ENCODE measurements at regions not wholly inside any gene's neighbourhood (a gene's known extent, or its start where the extent isn't known, plus 50 kb on each side); places are given as distances from the start of the nearest gene placed in this dataset.

DNA sequence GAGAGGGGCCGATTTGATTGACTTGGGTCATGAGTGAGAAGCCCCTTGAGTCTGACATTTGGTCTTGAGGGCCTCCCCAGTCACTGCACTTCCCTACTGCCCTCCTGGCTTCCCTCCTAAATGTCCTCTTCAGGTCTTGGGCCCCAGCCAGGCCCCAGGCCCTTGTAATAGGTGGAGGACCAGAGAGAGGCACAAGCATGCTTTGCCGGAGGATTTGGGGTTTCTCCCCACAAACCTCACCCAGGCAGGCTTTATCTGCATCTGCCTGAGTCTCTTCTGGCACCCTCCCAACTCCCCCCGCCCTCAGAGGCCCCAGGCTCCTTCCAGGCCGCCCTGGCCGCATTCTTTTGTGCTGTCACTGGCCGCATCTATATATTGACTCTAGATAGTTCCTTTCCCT, 270.7 kb downstream of the HAUS1 start:
- H3K27me3 Mint-ChIP-seq (ENCODE audit: insufficient read depth): peaks cover 4% of the 10 kb centered on the region
- no peak overlapping the region for H3K27ac Mint-ChIP-seq
- H3K4me1 Mint-ChIP-seq (ENCODE audit: low read depth): no peaks in the 10 kb centered on the region
- H3K36me3 Mint-ChIP-seq (ENCODE audit: low read depth): no peaks in the 10 kb centered on the region
- DNase-seq (ENCODE audit: low spot score): no peak
- intact Hi-C loops (cut with micrococcal nuclease): no loop called here
- no peaks in the 10 kb centered on the region for H3K9me3 Mint-ChIP-seq
- H3K4me3 Mint-ChIP-seq: no peak overlapping the region

DNA sequence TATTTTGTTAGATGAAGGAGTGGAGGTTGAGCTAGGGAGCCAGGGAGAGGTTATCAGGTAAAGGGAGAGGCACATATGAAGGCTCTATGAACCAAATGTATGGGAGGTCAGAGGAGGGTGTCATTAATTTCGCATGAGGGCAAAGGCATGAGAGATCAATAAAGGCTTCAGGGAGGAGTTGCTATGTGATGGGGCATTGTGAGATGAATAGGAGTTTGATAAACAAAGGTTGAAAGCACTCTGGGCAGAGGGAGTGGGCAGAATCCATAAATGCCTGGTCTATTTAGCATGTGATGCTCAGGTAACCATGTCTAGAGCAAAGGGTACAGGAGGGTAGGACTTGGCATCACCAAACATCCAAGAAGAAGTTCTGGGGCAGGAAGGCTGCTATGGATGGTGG, 273.4 kb downstream of the HAUS1 start:
- intact Hi-C loops (cut with micrococcal nuclease): no loop called here

DNA sequence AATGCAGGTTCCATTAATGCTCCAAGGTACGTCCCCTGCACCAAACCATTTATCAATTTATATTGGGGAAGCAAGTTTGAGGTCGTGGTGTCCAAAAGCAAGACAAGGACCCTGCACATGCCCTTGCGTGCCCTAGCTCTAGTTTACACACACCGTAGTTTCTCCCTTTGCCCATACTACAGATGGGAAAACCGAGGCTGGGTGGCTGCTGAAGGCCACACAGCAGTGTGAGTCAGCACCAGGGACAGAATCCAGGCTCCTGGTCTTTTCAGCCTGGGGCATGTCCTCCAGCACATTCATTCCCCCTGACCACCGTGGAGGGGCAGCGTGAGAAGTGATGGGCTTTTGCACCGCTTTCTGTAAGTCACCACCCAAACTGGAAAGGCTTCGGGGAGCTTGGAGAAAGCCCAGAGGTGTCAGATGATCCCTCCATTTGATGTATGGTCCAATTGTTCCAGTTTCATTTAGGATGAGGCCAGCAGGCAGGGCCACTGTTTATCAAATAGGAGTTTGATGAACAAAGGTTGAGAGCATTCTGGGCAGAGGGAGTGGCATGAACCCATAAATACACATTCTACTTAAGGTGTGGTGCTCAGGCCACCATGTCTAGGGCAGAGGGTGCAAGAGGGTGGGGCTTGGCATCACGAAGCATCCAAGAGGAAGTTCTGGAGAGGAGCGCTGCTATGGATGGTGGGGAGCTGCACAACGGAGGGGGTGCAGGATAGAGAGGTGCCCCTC, 274.1 kb downstream of the HAUS1 start:
- no peak overlapping the region for H3K27ac Mint-ChIP-seq
- no peaks in the 10 kb centered on the region for H3K9me3 Mint-ChIP-seq
- DNase-seq (ENCODE audit: low spot score): no peak
- H3K27me3 Mint-ChIP-seq (ENCODE audit: insufficient read depth): peaks cover 6% of the 10 kb centered on the region
- H3K4me3 Mint-ChIP-seq: no peak overlapping the region
- no peaks in the 10 kb centered on the region for H3K4me1 Mint-ChIP-seq (ENCODE audit: low read depth)
- H3K36me3 Mint-ChIP-seq (ENCODE audit: low read depth): no peaks in the 10 kb centered on the region
- intact Hi-C loops (cut with micrococcal nuclease): no loop called here

More for the DNA sequence above, 273.4 kb downstream of the HAUS1 start:
- Mint-ChIP-seq H3K27ac (no peak overlapping the region), H3K27me3 (ENCODE audit: insufficient read depth) (peaks cover 6% of the 10 kb centered on the region), H3K4me3 (no peak overlapping the region), H3K9me3 (no peaks in the 10 kb centered on the region), H3K4me1 (ENCODE audit: low read depth) (no peaks in the 10 kb centered on the region), H3K36me3 (ENCODE audit: low read depth) (no peaks in the 10 kb centered on the region)
- DNase-seq (ENCODE audit: low spot score): no peak

GRCh38 chr18:46378864-46379207, 274.7 kb downstream of the HAUS1 start:
- Mint-ChIP-seq H3K4me1 (ENCODE audit: low read depth) (no peaks in the 10 kb centered on the region), H3K27me3 (ENCODE audit: insufficient read depth) (peaks cover 6% of the 10 kb centered on the region), H3K36me3 (ENCODE audit: low read depth) (no peaks in the 10 kb centered on the region), H3K4me3 (no peak overlapping the region), H3K27ac (no peak overlapping the region), H3K9me3 (no peaks in the 10 kb centered on the region)
- no peak for DNase-seq (ENCODE audit: low spot score)
- intact Hi-C loops (cut with micrococcal nuclease): no loop called here

GRCh38 chr18:46379323-46379950, 275.3 kb downstream of the HAUS1 start:
- no peak for DNase-seq (ENCODE audit: low spot score)
- no peak overlapping the region for H3K4me3 Mint-ChIP-seq
- H3K36me3 Mint-ChIP-seq (ENCODE audit: low read depth): no peaks in the 10 kb centered on the region
- intact Hi-C loops (cut with micrococcal nuclease): no loop called here
- H3K9me3 Mint-ChIP-seq: no peaks in the 10 kb centered on the region
- H3K4me1 Mint-ChIP-seq (ENCODE audit: low read depth): no peaks in the 10 kb centered on the region
- no peak overlapping the region for H3K27ac Mint-ChIP-seq
- peaks cover 3% of the 10 kb centered on the region for H3K27me3 Mint-ChIP-seq (ENCODE audit: insufficient read depth)

DNA sequence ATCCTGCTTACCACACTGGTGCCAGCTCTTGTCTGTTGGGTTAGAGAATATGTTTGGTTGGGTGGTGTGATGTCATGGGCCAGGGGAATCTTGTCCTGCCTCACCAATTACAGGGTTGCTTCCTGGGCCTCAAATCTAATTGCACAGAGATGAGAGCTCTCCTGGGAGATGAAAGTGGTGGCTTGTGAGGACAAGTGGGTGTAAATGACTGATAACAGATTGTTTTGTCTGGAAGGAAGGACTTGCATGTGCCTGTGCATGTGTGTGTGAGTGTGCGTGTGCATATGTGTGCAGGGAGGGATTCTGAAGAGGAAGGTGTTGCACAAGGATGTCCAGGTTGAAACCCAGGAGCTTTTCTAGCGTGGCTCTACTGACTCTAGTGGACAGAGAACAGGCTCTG, 271.9 kb downstream of the LOXHD1 start:
- intact Hi-C loops (cut with micrococcal nuclease): no loop called here
- Mint-ChIP-seq H3K27me3 (ENCODE audit: insufficient read depth) (peaks cover 4% of the 10 kb centered on the region), H3K27ac (no peak overlapping the region), H3K4me3 (no peak overlapping the region), H3K36me3 (ENCODE audit: low read depth) (no peaks in the 10 kb centered on the region), H3K4me1 (ENCODE audit: low read depth) (no peaks in the 10 kb centered on the region), H3K9me3 (no peaks in the 10 kb centered on the region)
- no peak for DNase-seq (ENCODE audit: low spot score)

GRCh38 chr18:46386788-46387187, 270.2 kb downstream of the LOXHD1 start:
- H3K27ac Mint-ChIP-seq: no peak overlapping the region
- no peaks in the 10 kb centered on the region for H3K4me1 Mint-ChIP-seq (ENCODE audit: low read depth)
- H3K27me3 Mint-ChIP-seq (ENCODE audit: insufficient read depth): peaks cover 3% of the 10 kb centered on the region
- no peaks in the 10 kb centered on the region for H3K36me3 Mint-ChIP-seq (ENCODE audit: low read depth)
- intact Hi-C loops (cut with micrococcal nuclease): no loop called here
- H3K4me3 Mint-ChIP-seq: no peak overlapping the region
- no peaks in the 10 kb centered on the region for H3K9me3 Mint-ChIP-seq
- no peak for DNase-seq (ENCODE audit: low spot score)

DNA sequence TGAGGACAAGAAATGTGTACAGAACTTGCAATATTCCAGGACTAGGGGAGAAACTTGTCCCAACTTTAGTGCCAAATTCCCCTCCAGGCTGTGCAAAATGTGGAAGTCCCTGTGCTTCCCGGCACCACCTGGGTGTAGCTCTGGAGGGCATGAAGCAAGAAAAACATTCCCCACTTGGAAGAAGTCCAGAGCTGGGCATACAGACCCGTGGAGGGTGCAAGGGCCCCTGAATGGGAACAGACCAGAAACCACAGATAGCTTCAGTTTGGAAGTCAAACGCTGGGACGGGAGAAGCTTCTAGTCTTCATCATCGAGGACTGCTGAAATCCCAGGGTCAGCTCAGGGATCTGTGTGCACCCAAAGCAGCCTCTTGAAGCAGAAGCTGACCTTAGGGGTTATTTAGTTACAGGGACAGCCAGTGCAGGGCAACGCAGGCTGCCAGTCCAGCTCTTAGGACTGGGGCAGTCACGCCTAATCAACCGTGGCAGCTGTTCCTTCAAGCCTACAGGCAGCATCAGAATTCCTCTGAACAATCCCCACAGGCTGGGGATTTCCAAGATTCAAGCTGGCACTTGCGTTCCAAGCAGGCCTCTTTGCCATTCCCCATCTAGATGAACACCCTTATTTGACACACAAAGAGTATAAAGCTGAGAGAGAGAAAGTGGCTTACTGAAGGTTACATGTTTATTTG, 269.4 kb downstream of the LOXHD1 start:
- DNase-seq (ENCODE audit: low spot score): no peak
- Mint-ChIP-seq H3K27me3 (ENCODE audit: insufficient read depth) (peaks cover 3% of the 10 kb centered on the region), H3K27ac (no peak overlapping the region), H3K36me3 (ENCODE audit: low read depth) (no peaks in the 10 kb centered on the region), H3K4me3 (no peak overlapping the region), H3K9me3 (no peaks in the 10 kb centered on the region), H3K4me1 (ENCODE audit: low read depth) (no peaks in the 10 kb centered on the region)
- intact Hi-C loops (cut with micrococcal nuclease): no loop called here

DNA sequence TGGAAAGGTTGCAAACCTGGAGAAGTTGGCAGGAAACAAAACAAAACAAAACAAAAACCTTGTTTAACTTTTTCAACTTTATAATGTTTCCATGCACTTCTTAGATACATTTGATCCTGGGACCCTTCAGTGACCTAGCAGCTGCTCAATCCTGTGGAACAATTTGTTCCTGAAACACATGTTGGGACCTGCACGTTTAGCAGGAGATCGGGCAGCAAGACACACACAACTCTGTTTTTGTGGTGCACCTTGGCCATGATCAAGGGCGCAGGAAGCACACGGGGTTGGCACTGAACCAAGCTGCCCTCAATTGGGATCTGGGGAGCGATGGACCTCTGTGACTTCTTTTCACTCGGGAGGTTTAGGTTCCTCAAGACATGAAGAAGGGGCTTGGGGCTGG, 268.7 kb downstream of the LOXHD1 start:
- Mint-ChIP-seq H3K4me3 (no peak overlapping the region), H3K4me1 (ENCODE audit: low read depth) (no peaks in the 10 kb centered on the region), H3K36me3 (ENCODE audit: low read depth) (no peaks in the 10 kb centered on the region), H3K9me3 (no peaks in the 10 kb centered on the region), H3K27me3 (ENCODE audit: insufficient read depth) (peaks cover 3% of the 10 kb centered on the region), H3K27ac (no peak overlapping the region)
- intact Hi-C loops (cut with micrococcal nuclease): no loop called here
- DNase-seq (ENCODE audit: low spot score): no peak

GRCh38 chr18:46392576-46392975, 264.4 kb downstream of the LOXHD1 start:
- Mint-ChIP-seq H3K4me3 (no peak overlapping the region), H3K9me3 (no peaks in the 10 kb centered on the region), H3K27ac (no peak overlapping the region), H3K4me1 (ENCODE audit: low read depth) (peaks cover 4% of the 10 kb centered on the region), H3K27me3 (ENCODE audit: insufficient read depth) (peaks cover 4% of the 10 kb centered on the region), H3K36me3 (ENCODE audit: low read depth) (peaks cover 2% of the 10 kb centered on the region)
- DNase-seq (ENCODE audit: low spot score): no peak
- intact Hi-C loops (cut with micrococcal nuclease): no loop called here

DNA sequence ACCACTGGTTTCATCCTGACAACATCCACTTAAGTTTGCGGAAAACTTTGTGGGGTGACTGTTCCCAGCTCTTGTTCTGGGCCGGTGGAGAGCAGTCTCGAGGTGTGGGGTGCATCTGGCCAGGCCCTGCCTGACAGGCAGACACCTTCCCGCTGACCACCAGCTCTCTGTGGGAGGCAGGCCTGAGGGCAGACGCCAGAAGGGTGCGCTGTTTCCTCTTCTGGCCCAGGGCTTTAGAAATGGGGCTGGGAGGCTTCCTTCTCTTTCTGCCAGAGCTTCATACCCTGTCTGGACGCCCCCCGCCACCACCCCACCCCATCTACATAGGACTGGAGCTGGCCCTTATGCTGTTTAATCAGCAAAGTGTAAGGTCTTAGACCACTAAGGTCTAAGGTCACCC, 263.8 kb downstream of the LOXHD1 start:
- Mint-ChIP-seq H3K27ac (no peak overlapping the region), H3K9me3 (no peaks in the 10 kb centered on the region), H3K27me3 (ENCODE audit: insufficient read depth) (peaks cover 4% of the 10 kb centered on the region), H3K4me3 (no peak overlapping the region), H3K36me3 (ENCODE audit: low read depth) (peaks cover 2% of the 10 kb centered on the region), H3K4me1 (ENCODE audit: low read depth) (peaks cover 4% of the 10 kb centered on the region)
- intact Hi-C loops (cut with micrococcal nuclease): no loop called here
- no peak for DNase-seq (ENCODE audit: low spot score)

GRCh38 chr18:46393961-46394360, 263.1 kb downstream of the LOXHD1 start:
- Mint-ChIP-seq H3K27ac (no peak overlapping the region), H3K36me3 (ENCODE audit: low read depth) (peaks cover 2% of the 10 kb centered on the region), H3K9me3 (no peaks in the 10 kb centered on the region), H3K4me3 (no peak overlapping the region), H3K27me3 (ENCODE audit: insufficient read depth) (peaks cover 4% of the 10 kb centered on the region), H3K4me1 (ENCODE audit: low read depth) (peaks cover 4% of the 10 kb centered on the region)
- intact Hi-C loops (cut with micrococcal nuclease): no loop called here
- DNase-seq (ENCODE audit: low spot score): no peak

GRCh38 chr18:46395795-46396194, 261.2 kb downstream of the LOXHD1 start:
- Mint-ChIP-seq H3K27me3 (ENCODE audit: insufficient read depth) (peaks cover 6% of the 10 kb centered on the region), H3K4me1 (ENCODE audit: low read depth) (peaks cover 4% of the 10 kb centered on the region), H3K36me3 (ENCODE audit: low read depth) (peaks cover 2% of the 10 kb centered on the region), H3K4me3 (no peak overlapping the region), H3K9me3 (no peaks in the 10 kb centered on the region), H3K27ac (no peak overlapping the region)
- DNase-seq (ENCODE audit: low spot score): no peak
- intact Hi-C loops (cut with micrococcal nuclease): no loop called here
